IPS DF 4.7 (cell line): ENCODE measurements at regions not wholly inside any gene's neighbourhood (a gene's known extent, or its start where the extent isn't known, plus 50 kb on each side); places are given as distances from the start of the nearest gene placed in this dataset.

Source experiments
- DNase-seq: peaks from one replicate; pipeline ENCODE4 v3.0.0-alpha.2; 2013; ENCODE audit warnings: low spot score; ENCODE audit errors: extremely low read depth

DNA sequence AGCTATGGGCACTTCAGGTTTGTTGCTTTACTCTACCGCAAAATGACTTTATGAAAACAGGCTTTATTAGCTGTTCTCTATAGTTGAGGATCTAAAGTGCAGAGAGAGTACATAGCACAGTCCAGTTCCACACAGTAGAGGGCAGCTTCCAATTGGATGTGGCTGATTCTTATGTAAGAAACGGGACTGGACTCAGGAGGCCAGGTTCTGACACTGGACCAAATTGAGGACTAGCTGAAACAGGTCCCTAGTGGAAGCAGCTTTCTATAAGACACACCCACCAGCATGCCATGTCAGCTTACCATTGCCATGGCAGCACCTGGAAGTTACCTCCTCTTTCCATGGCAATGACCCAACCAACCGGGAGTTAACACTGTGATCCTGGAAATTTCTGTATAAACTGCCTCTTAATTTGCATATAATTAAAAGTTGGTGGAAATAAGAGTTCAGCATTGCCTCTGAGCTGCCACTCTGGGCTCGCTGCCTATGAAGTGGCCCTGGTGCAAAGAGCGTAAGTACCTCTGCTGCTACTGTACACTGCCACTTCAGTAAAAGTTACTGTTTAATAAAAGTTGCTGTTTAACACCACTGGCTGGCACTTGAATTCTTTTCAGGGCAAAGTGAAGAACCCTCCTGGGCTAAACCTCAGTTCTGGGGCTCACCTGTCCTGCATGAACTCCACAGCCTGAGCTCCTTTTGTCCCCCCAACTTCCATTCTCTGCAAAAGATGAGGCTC lies 211.9 kb upstream of the SLC10A2 start:
- DNase-seq: no peak

DNA sequence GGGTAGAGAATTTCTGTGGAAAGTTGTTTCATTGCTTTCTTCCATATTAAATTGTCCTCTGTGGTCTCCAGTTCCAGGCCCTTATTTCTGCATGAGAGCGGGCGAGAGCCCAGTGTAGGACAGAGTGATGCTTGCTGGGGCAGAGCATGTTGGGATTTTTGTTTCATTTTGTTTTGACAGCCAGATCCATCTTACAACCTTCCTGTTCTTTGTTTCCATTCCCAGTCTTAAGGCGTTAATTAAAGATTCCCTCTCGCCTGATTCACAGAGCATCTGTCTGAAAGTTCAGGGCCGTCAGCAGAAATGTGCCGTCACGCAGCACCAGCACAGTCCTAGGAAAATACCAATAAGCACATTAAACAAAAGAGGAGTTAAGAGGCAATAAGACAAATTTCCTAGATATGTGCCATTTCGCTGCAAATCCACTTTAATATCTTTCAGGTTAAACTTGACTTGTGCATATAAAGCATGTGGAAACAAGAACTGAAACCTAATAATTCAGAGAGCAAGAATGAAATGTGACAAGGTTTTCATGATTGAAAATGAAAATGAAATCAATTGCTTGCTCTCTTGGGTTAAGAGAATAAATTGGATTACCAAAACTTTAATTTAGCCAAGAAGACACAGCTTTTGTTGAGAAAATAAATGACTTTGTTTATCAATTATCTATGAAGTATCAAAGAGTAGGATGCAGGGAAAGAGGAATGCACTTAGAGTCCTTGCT lies 210.7 kb upstream of the SLC10A2 start:
- no peak for DNase-seq

- DNase-seq: no peak
Measured at GRCh38 chr13:103275722-103276121, 209.5 kb upstream of the SLC10A2 start.

GRCh38 chr13:103275081-103275480 lies 208.9 kb upstream of the SLC10A2 start:
- DNase-seq: no peak

DNA sequence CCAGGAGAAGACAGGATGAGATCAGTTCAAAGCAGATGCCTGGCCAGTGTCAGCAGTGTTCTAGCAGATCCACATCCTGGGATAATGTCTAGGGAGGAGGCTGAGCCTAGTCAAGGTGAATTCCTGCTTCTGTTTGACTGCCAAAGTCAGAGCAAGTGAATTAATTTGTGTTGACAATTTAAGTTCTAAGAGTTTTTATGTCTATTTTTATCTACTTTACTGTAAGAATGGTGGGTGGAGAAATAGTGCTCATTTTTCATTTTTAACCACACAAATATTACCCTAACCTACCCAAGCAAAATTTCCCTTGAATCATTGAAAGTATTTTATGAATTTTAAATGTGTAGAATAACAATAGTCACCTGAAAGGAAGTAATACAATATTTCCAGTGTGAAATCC lies 207.6 kb upstream of the SLC10A2 start:
- no peak for DNase-seq

- no peak for DNase-seq
Measured at GRCh38 chr13:103272770-103273169, 206.6 kb upstream of the SLC10A2 start.

- DNase-seq: no peak
Measured at GRCh38 chr13:103263448-103263847, 197.2 kb upstream of the SLC10A2 start.

GRCh38 chr13:103255587-103256301 lies 189.5 kb upstream of the SLC10A2 start:
- DNase-seq: no peak

DNA sequence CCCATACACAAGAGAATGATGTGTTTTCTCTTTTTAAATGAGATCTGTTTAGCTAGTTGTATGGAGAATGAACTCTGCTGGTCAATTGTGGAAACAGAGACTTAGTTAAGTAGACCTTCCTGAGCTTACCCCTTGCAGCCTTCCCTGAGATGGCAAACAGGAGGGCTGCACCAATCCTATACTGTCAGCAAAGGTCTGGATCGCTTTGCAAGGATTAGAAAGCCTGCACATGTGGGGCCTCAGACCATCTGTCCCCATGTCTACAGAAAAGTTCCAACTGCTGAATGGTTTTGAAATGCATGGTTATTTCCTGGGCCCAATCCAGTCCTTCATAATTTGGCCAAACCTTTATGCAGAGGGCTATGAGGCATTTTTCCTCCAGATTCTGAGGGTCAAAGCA lies 183.9 kb upstream of the SLC10A2 start:
- no peak for DNase-seq

GRCh38 chr13:103246581-103247200 lies 180.5 kb upstream of the SLC10A2 start:
- DNase-seq: no peak

DNA sequence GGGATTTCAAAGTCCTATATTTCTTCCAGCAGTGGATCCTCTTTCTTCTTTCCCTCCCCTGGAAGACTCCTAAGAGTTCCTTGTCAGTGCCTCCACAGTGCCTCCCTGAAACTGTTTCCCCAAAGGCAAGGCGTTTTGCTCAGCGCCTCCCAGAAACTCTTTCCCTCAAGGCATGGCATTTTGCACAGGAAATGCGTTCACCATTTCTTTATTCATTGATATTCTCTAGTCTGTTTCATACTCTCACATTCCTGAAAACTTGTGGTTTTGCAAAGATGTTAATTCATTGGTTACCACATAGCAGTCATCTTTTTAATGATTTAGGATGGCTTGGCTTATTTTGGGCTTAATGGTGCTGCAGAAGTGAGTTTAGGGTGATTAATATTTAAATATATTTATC lies 177.3 kb upstream of the SLC10A2 start:
- DNase-seq: no peak

DNA sequence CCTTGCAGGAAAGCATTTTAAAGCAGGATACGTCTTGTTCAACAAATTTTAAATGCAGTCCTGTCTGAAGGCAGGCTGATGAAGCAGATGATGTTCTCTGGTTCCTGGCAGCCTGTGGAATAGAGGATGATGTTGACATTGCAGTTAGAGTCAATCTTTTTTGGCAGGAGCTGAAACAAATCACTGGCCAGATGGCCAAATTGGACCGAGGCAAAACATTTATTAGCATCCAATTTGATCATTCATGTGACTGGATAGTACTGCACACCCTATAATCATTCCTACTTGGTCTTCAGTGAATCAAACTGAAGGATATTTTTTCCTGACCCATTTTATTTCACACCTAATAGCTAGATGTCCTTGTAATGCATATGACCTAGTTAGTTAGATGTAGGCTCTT lies 172.2 kb upstream of the SLC10A2 start:
- DNase-seq: no peak

DNA sequence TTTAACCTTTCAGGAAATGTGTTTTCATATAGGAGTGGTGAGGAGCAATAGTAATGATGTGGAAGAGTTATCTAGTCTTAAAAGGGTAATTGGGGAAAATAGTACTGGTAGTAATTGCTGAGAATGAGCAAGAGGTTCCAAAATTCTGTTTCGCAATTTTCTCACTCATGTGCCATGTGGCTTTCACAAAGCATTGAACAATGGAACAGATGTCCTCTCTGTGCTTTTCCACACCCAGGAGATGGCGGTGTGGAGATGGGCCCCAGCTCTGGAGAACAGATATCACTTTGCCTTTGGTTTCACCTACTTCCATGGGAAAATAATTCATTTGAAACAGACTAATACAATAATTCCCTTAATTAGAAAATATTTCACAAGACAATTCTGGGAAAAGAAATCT lies 170.0 kb upstream of the SLC10A2 start:
- no peak for DNase-seq

GRCh38 chr13:103229674-103230073 lies 163.5 kb upstream of the SLC10A2 start:
- no peak for DNase-seq

GRCh38 chr13:103224804-103225203 lies 158.6 kb upstream of the SLC10A2 start:
- DNase-seq: no peak

DNA sequence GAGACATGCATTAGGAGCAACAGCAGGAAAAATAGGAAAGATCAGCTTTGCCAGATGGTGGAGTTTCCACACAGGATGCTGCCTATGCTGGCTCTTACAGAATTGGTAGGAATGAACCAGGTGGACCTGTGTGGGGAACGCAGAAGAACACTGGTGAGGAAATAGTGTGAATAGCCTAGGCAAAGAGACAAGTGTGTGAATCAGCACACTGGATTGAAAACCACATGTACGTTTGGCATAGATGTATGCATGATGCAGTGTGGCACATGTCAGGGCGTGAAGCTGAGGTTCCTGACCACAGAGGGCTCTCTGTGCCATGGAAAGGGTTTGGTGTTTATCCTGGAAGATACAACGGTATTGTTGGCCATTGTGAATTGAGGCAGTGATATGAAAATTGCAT lies 156.5 kb upstream of the SLC10A2 start:
- no peak for DNase-seq

- DNase-seq: no peak
Measured at GRCh38 chr13:103218253-103218652, 152.0 kb upstream of the SLC10A2 start.

- DNase-seq: no peak
Measured at GRCh38 chr13:103213152-103213551, 146.9 kb upstream of the SLC10A2 start.

GRCh38 chr13:103210348-103210747 lies 144.1 kb upstream of the SLC10A2 start:
- no peak for DNase-seq

DNA sequence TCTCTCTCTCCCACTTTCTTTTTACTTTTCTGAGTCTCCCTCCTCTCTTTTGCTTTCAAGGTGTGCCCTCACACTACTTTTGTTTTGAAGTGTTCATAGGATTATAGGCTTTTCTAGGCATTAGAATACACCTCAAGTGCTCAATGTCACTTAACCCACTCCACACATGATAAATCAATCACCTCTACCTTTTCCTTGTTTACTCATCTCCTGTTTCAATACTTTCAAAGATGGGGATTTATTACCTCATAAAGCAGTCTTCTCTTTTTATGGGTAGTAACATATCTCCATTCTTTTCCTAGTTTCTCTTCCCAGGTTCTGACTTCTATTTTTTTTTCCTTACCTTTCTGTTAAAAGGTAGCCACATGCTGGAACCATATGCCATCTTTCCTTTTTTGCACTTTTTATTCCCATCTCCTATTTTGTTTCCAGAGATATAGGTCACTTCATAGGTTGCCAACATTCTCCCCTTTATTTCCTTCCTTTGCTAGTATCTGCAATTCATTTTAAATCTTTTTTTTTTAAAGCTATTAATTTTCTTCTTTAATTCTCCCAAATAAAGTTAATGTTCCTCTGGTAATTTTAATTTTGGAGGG lies 137.6 kb upstream of the SLC10A2 start:
- no peak for DNase-seq

DNA sequence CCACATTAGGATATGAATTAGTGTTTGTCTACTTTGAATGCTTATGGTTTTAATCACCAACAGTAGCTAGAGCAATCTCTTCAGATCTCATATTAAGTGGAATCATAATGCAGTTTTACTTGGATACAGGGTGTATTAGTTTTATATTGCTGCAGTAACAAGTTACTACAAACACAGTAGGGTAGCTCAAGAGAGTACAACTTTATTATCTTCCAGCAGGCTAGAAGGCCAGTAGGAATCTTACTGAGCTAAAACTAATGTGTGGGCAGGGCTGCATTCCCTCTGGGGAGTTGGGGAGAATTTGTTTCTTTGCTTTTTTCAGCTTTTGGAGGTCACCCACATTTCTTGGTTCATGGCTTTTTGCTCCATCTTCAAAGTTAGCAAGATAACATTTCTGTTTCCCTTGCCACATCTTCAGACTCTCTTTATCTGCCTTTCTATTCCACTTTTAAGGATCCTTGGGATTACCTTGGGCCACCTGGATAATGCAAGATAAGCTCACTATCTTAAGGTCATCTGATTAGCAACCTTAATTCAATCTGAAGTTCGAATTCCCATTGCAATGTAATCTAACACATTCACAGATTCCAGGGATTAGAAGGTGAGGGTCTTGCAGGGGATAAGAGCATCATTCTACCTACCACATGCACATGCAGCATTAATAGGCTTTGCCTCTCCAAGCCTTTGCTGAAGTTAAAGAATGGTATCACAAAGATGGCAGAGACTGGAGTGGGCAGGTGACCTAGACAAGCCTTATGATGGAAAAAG lies 134.1 kb upstream of the SLC10A2 start:
- DNase-seq: no peak
